Liver (tissue), 8 donors: ENCODE measurements at regions not wholly inside any gene's neighbourhood (a gene's known extent, or its start where the extent isn't known, plus 50 kb on each side); places are given as distances from the start of the nearest gene placed in this dataset.

Experiments
- DNase-seq: peaks from one replicate; pipeline ENCODE4 v3.0.0-alpha.2; 2017; ENCODE audit warnings: low spot score
- H3K27ac ChIP-seq, 2 donors: one replicate each; pipeline ENCODE4 v1.7.0; 2013; ENCODE audit warnings: inconsistent platforms in 2 of 2, low read length in 2 of 2, control low read depth in 1 of 2, low read depth in 1 of 2, mild to moderate bottlenecking in 1 of 2
- H3K27me3 ChIP-seq, 4 donors: one replicate each; pipeline versions ENCODE4 v1.6.1 to v1.7.0; 2013; ENCODE audit warnings: low read length in 3 of 4, inconsistent platforms in 1 of 4, mild to moderate bottlenecking in 1 of 4, moderate library complexity in 1 of 4; ENCODE audit not compliant: control insufficient read depth in 4 of 4, insufficient read depth in 4 of 4
- H3K36me3 ChIP-seq, 4 donors: one replicate each; pipeline versions ENCODE4 v1.6.1 to v1.7.0; 2013; ENCODE audit warnings: low read length in 3 of 4, mild to moderate bottlenecking in 3 of 4, low read depth in 1 of 4, moderate library complexity in 1 of 4; ENCODE audit not compliant: control insufficient read depth in 4 of 4, insufficient read depth in 3 of 4
- H3K4me1 ChIP-seq, 4 donors: one replicate each; pipeline versions ENCODE4 v1.6.1 to v1.7.0; 2013; ENCODE audit warnings: low read length in 3 of 4, mild to moderate bottlenecking in 3 of 4, moderate library complexity in 1 of 4; ENCODE audit not compliant: control insufficient read depth in 4 of 4, insufficient read depth in 4 of 4
- H3K4me3 ChIP-seq, 3 donors: one replicate each; pipeline versions ENCODE4 v1.6.1 to v1.7.0; 2013; ENCODE audit warnings: low read length in 3 of 3, control low read depth in 1 of 3, low read depth in 1 of 3, mild to moderate bottlenecking in 1 of 3
- H3K9ac ChIP-seq, 2 donors: one replicate each; pipeline ENCODE4 v1.7.0; 2013; ENCODE audit warnings: low read length in 2 of 2, mild to moderate bottlenecking in 2 of 2, moderate library complexity in 2 of 2, control low read depth in 1 of 2, low read depth in 1 of 2
- H3K9me3 ChIP-seq, 4 donors: one replicate each; pipeline versions ENCODE4 v1.6.1 to v1.7.0; 2013; ENCODE audit warnings: low read length in 3 of 4; ENCODE audit not compliant: control insufficient read depth in 4 of 4
- EGR1 ChIP-seq, 2 donors: IDR thresholded peaks; 2 replicates each; pipeline ENCODE4 v1.6.1; 2016 to 2018; ENCODE audit warnings: antibody characterized with exemption in 2 of 2, low read depth in 2 of 2
- FOXA1 ChIP-seq: IDR thresholded peaks from 2 replicates; pipeline ENCODE4 v1.6.1; 2016; ENCODE audit warnings: antibody characterized with exemption
- GABPA ChIP-seq, 2 donors: IDR thresholded peaks in 1 of 2; conservative IDR thresholded peaks in 1 of 2; 2 replicates each; pipeline ENCODE4 v1.6.1; 2016; ENCODE audit warnings: antibody characterized with exemption in 2 of 2, mild to moderate bottlenecking in 1 of 2, moderate library complexity in 1 of 2
- HNF4A ChIP-seq, 2 donors: conservative IDR thresholded peaks; 2 replicates each; pipeline ENCODE4 v1.6.1; 2016; ENCODE audit warnings: antibody characterized with exemption in 2 of 2, mild to moderate bottlenecking in 2 of 2
- HNF4G ChIP-seq: IDR thresholded peaks from 2 replicates; pipeline ENCODE4 v1.6.1; 2016; ENCODE audit warnings: antibody characterized with exemption
- JUND ChIP-seq, 2 donors: IDR thresholded peaks; 2 replicates each; pipeline ENCODE4 v1.6.1; 2016; ENCODE audit warnings: antibody characterized with exemption in 2 of 2
- NR2F2 ChIP-seq: IDR thresholded peaks from 2 replicates; pipeline ENCODE4 v1.6.1; 2016; ENCODE audit warnings: antibody characterized with exemption
- RAD21 ChIP-seq, 2 donors: IDR thresholded peaks; 2 replicates each; pipeline ENCODE4 v1.6.1; 2016; ENCODE audit warnings: antibody characterized with exemption in 2 of 2, mild to moderate bottlenecking in 2 of 2
- RXRA ChIP-seq, 2 donors: IDR thresholded peaks; 2 replicates each; pipeline ENCODE4 v1.6.1; 2017 to 2018; ENCODE audit warnings: antibody characterized with exemption in 2 of 2, mild to moderate bottlenecking in 1 of 2
- SP1 ChIP-seq: IDR thresholded peaks from 2 replicates; pipeline ENCODE4 v1.6.1; 2018; ENCODE audit warnings: antibody characterized with exemption, mild to moderate bottlenecking
- TAF1 ChIP-seq: conservative IDR thresholded peaks from 2 replicates; pipeline ENCODE4 v1.6.1; 2016; ENCODE audit warnings: antibody characterized with exemption, mild to moderate bottlenecking
- YY1 ChIP-seq: IDR thresholded peaks from 2 replicates; pipeline ENCODE4 v1.6.1; 2016; ENCODE audit warnings: antibody characterized with exemption, mild to moderate bottlenecking
- WGBS: extraction: QIAGEN DNeasy Blood & Tissue Kit; methylation state at CpG from one replicate; pipeline ENCODE4 v1.1.7; 2013; 5-methylcytosine and 5-hydroxymethylcytosine counted together
- TF ChIP-seq, protein P1 (sequence below): IDR thresholded peaks from 2 replicates; pipeline ENCODE4 v1.6.1; 2016; ENCODE audit warnings: antibody characterized with exemption, mild to moderate bottlenecking
- TF ChIP-seq, protein P2 (sequence below): IDR thresholded peaks from 2 replicates; pipeline ENCODE4 v1.6.1; 2016; ENCODE audit warnings: antibody characterized with exemption
- TF ChIP-seq, protein P3 (sequence below): fragments of 150-350 bp; IDR thresholded peaks from 2 replicates; pipeline ENCODE4 v1.5.1; 2017; ENCODE audit warnings: improper control_type of control experiment, low read depth, low read length; ENCODE audit not compliant: missing input control
- TF ChIP-seq, protein P4 (sequence below): IDR thresholded peaks from 2 replicates; pipeline ENCODE4 v1.6.1; 2016; ENCODE audit warnings: antibody characterized with exemption
- TF ChIP-seq, protein P5 (sequence below): IDR thresholded peaks from 2 replicates; pipeline ENCODE4 v1.6.1; 2016; ENCODE audit warnings: antibody characterized with exemption
- donor health status: healthy.
- donor health status: healthy.
- donor health status: healthy.
- donor health status: healthy.
- donor health status: healthy.

DNA sequence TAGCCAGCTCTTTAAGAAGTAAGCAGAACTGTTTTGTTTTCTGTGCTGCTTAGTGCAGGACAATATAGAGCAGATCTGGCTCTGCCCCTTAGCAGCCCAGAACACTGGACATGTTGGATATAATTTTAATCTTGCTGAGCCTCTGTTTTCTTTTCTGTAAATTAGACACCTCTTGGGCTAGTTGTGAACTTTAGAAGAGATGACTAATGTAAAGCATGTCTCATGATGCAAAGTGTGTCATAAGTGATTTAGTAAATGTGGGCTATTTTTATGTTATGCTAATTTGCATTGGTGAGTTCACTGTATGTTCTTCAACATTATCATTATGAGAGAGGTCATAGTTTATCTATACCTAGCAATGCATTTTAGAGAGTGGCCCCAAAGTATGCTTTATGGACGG lies 156.1 kb upstream of the ADAMTSL1 start:
- Histone ChIP-seq H3K36me3 (no peaks in the 10 kb centered on the region), H3K27ac (no peak overlapping the region), H3K9ac (no peak overlapping the region), H3K27me3 (no peaks in the 10 kb centered on the region), H3K4me1 (no peaks in the 10 kb centered on the region), H3K9me3 (no peaks in the 10 kb centered on the region), H3K4me3 (no peak overlapping the region)
- WGBS = 90% methylated on average over 1 of the region's 1 CpG
- no peak for TF ChIP-seq JUND (IDR thresholded peaks at IDR 0.05)
- TF ChIP-seq, protein P1, sequence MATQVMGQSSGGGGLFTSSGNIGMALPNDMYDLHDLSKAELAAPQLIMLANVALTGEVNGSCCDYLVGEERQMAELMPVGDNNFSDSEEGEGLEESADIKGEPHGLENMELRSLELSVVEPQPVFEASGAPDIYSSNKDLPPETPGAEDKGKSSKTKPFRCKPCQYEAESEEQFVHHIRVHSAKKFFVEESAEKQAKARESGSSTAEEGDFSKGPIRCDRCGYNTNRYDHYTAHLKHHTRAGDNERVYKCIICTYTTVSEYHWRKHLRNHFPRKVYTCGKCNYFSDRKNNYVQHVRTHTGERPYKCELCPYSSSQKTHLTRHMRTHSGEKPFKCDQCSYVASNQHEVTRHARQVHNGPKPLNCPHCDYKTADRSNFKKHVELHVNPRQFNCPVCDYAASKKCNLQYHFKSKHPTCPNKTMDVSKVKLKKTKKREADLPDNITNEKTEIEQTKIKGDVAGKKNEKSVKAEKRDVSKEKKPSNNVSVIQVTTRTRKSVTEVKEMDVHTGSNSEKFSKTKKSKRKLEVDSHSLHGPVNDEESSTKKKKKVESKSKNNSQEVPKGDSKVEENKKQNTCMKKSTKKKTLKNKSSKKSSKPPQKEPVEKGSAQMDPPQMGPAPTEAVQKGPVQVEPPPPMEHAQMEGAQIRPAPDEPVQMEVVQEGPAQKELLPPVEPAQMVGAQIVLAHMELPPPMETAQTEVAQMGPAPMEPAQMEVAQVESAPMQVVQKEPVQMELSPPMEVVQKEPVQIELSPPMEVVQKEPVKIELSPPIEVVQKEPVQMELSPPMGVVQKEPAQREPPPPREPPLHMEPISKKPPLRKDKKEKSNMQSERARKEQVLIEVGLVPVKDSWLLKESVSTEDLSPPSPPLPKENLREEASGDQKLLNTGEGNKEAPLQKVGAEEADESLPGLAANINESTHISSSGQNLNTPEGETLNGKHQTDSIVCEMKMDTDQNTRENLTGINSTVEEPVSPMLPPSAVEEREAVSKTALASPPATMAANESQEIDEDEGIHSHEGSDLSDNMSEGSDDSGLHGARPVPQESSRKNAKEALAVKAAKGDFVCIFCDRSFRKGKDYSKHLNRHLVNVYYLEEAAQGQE = no peak
- TF ChIP-seq, protein P2, sequence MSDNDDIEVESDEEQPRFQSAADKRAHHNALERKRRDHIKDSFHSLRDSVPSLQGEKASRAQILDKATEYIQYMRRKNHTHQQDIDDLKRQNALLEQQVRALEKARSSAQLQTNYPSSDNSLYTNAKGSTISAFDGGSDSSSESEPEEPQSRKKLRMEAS = no peak
- TF ChIP-seq HNF4A (conservative IDR thresholded peaks at IDR 0.05) = no peak
- TF ChIP-seq RAD21 (IDR thresholded peaks at IDR 0.05) = no peak
- TF ChIP-seq TAF1 = no peak
- no peak for TF ChIP-seq YY1
- no peak for TF ChIP-seq SP1
- TF ChIP-seq RXRA (IDR thresholded peaks at IDR 0.05) = no peak
- no peak for TF ChIP-seq FOXA1
- TF ChIP-seq NR2F2 = no peak
- TF ChIP-seq, protein P3, sequence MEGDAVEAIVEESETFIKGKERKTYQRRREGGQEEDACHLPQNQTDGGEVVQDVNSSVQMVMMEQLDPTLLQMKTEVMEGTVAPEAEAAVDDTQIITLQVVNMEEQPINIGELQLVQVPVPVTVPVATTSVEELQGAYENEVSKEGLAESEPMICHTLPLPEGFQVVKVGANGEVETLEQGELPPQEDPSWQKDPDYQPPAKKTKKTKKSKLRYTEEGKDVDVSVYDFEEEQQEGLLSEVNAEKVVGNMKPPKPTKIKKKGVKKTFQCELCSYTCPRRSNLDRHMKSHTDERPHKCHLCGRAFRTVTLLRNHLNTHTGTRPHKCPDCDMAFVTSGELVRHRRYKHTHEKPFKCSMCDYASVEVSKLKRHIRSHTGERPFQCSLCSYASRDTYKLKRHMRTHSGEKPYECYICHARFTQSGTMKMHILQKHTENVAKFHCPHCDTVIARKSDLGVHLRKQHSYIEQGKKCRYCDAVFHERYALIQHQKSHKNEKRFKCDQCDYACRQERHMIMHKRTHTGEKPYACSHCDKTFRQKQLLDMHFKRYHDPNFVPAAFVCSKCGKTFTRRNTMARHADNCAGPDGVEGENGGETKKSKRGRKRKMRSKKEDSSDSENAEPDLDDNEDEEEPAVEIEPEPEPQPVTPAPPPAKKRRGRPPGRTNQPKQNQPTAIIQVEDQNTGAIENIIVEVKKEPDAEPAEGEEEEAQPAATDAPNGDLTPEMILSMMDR = no peak
- no peak for TF ChIP-seq GABPA (IDR thresholded peaks at IDR 0.05 in 1 of 2, conservative IDR thresholded peaks at IDR 0.05 in 1 of 2)
- DNase-seq = no peak

DNA sequence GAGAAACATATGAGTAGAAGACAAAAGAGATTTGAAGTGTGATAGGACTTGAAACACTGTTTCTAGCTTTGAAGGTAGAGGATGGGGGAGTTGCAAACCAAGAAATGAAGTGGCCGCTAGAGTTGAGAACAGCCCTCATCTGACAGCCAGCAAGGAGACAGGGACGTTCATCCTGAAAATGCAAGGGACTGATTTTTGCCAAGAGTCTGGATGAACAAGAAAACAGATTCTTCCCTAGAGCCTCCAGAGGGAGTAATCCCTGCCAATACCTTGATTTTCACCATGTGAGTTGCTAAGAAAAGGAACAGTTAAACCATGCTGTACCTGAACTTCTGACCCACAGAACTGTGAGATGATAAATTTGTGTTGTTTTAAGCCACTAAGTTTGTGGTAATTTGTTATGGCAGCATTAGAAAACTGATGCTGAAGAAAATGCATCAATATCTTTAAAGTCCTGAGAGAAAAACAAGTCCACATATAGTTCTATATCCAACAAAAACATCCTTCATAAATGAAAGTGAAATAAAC lies 154.0 kb upstream of the ADAMTSL1 start:
- Histone ChIP-seq H3K27me3 (no peaks in the 10 kb centered on the region), H3K9ac (no peak overlapping the region), H3K27ac (no peak overlapping the region), H3K36me3 (no peaks in the 10 kb centered on the region), H3K9me3 (no peaks in the 10 kb centered on the region), H3K4me3 (no peak overlapping the region), H3K4me1 (no peaks in the 10 kb centered on the region)
- 64% methylated on average over 2 of the region's 2 CpGs for WGBS
- DNase-seq = no peak
- TF ChIP-seq RAD21 (IDR thresholded peaks at IDR 0.05) (no peak), FOXA1 (no peak), YY1 (no peak), HNF4A (conservative IDR thresholded peaks at IDR 0.05) (no peak), EGR1 (IDR thresholded peaks at IDR 0.05; ENCODE audit: low read depth in 2 of 2) (no peak), JUND (IDR thresholded peaks at IDR 0.05) (no peak), HNF4G (no peak), GABPA (IDR thresholded peaks at IDR 0.05 in 1 of 2, conservative IDR thresholded peaks at IDR 0.05 in 1 of 2) (no peak), SP1 (no peak), TAF1 (no peak)
- TF ChIP-seq, protein P4, sequence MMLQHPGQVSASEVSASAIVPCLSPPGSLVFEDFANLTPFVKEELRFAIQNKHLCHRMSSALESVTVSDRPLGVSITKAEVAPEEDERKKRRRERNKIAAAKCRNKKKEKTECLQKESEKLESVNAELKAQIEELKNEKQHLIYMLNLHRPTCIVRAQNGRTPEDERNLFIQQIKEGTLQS = no peak
- TF ChIP-seq, protein P2 = no peak
- TF ChIP-seq, protein P5, sequence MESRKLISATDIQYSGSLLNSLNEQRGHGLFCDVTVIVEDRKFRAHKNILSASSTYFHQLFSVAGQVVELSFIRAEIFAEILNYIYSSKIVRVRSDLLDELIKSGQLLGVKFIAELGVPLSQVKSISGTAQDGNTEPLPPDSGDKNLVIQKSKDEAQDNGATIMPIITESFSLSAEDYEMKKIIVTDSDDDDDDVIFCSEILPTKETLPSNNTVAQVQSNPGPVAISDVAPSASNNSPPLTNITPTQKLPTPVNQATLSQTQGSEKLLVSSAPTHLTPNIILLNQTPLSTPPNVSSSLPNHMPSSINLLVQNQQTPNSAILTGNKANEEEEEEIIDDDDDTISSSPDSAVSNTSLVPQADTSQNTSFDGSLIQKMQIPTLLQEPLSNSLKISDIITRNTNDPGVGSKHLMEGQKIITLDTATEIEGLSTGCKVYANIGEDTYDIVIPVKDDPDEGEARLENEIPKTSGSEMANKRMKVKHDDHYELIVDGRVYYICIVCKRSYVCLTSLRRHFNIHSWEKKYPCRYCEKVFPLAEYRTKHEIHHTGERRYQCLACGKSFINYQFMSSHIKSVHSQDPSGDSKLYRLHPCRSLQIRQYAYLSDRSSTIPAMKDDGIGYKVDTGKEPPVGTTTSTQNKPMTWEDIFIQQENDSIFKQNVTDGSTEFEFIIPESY = no peak
- TF ChIP-seq, protein P1 = no peak
- TF ChIP-seq, protein P3 = no peak
